B cell (primary cell): ENCODE measurements at regions not wholly inside any gene's neighbourhood (a gene's known extent, or its start where the extent isn't known, plus 50 kb on each side); places are given as distances from the start of the nearest gene placed in this dataset.

Experiments used
- ATAC-seq: fragments of 200-7000 bp; cut with Tn5 transposase; one replicate; pipeline ENCODE4 v1.10.0; 2021; ENCODE audit warnings: low read depth, mild to moderate bottlenecking, moderate number of reproducible peaks, moderate library complexity
- CTCF ChIA-PET: fragments of 350-600 bp; sonication (Branson Sonifier 250); formaldehyde crosslinking; loops from one replicate; lab custom pipeline; 2021; ENCODE audit warnings: antibody characterized with exemption, inconsistent platforms; lab: Charles Lee
- POLR2A ChIA-PET: fragments of 350-600 bp; sonication (Branson Sonifier 250); formaldehyde crosslinking; loops from one replicate; lab custom pipeline; 2021; ENCODE audit warnings: antibody characterized with exemption; lab: Charles Lee
- DNase-seq: peaks from one replicate; pipeline ENCODE4 v3.0.0; 2013
- H2AFZ ChIP-seq: 2 replicates; pipeline ENCODE4 v1.6.1; 2012; ENCODE audit warnings: mild to moderate bottlenecking, low read depth, low read length; ENCODE audit not compliant: insufficient read depth, poor library complexity, severe bottlenecking
- H3K27ac ChIP-seq, 2 donors: 1 replicate in 1 of 2; 2 replicates in 1 of 2; pipeline ENCODE4 v1.5.1; 2012 to 2013; ENCODE audit warnings: low read length in 2 of 2, mild to moderate bottlenecking in 2 of 2, moderate library complexity in 1 of 2
- H3K27me3 ChIP-seq, 4 experiments: fragments of 200-600 bp in 1 of 4; sonication (generic) in 1 of 4; replicated peaks in 1 of 4; 1 replicate in 2 of 4; 2 replicates in 2 of 4; pipeline versions ENCODE4 v1.6.1 to v1.7.0; 2013 to 2016; ENCODE audit warnings: low read length in 3 of 4, mild to moderate bottlenecking in 2 of 4, mixed read lengths in 1 of 4, moderate library complexity in 1 of 4; ENCODE audit not compliant: insufficient read depth in 4 of 4, control insufficient read depth in 3 of 4; ENCODE audit errors: control extremely low read depth in 1 of 4
- H3K36me3 ChIP-seq, 2 experiments: replicated peaks in 1 of 2; 1 replicate in 1 of 2; 2 replicates in 1 of 2; pipeline versions ENCODE4 v1.6.1 to v1.7.1; 2013; ENCODE audit warnings: low read length in 1 of 2; ENCODE audit not compliant: insufficient read depth in 2 of 2, control insufficient read depth in 1 of 2; ENCODE audit errors: control extremely low read depth in 1 of 2, extremely low read depth in 1 of 2
- H3K4me1 ChIP-seq, 2 donors: fragments of 200-600 bp in 1 of 2; sonication (generic) in 1 of 2; 1 replicate in 1 of 2; 2 replicates in 1 of 2; pipeline versions ENCODE4 v1.5.1 to v1.6.1; 2013 to 2017; ENCODE audit warnings: low read length in 2 of 2; ENCODE audit not compliant: control insufficient read depth in 2 of 2, insufficient read depth in 2 of 2
- H3K4me2 ChIP-seq: replicated peaks from 2 replicates; pipeline ENCODE3; 2012; ENCODE audit warnings: mild to moderate bottlenecking, low read depth, low read length; ENCODE audit not compliant: poor library complexity, severe bottlenecking
- H3K4me3 ChIP-seq, 5 experiments: fragments of 200-600 bp in 1 of 5; sonication (generic) in 1 of 5; 1 replicate in 3 of 5; 2 replicates in 2 of 5; pipeline versions ENCODE4 v1.5.1 to v1.7.0; 2011 to 2016; ENCODE audit warnings: low read length in 4 of 5, mild to moderate bottlenecking in 4 of 5, low read depth in 2 of 5, control low read depth in 1 of 5, moderate library complexity in 1 of 5; ENCODE audit not compliant: insufficient read depth in 1 of 5; ENCODE audit errors: control extremely low read depth in 1 of 5, extremely low read depth in 1 of 5
- H3K79me2 ChIP-seq: fragments of 200-600 bp; sonication (generic); one replicate; pipeline ENCODE4 v1.6.0; 2016; ENCODE audit warnings: low read length; ENCODE audit not compliant: control insufficient read depth, insufficient read depth
- H3K9ac ChIP-seq: fragments of 200-600 bp; sonication (generic); 2 replicates; pipeline ENCODE4 v1.6.1; 2017; ENCODE audit warnings: mild to moderate bottlenecking, low read length, moderate library complexity
- H3K9me3 ChIP-seq, 3 donors: one replicate each; pipeline versions ENCODE4 v1.6.1 to v1.7.1; 2013; ENCODE audit warnings: low read length in 2 of 3; ENCODE audit not compliant: control insufficient read depth in 2 of 3, insufficient read depth in 1 of 3; ENCODE audit errors: control extremely low read depth in 1 of 3
- H4K20me1 ChIP-seq: 2 replicates; pipeline ENCODE4 v1.6.0; 2012; ENCODE audit warnings: mild to moderate bottlenecking, low read length; ENCODE audit not compliant: insufficient read depth, control insufficient read depth, poor library complexity, severe bottlenecking
- H3K27ac Mint-ChIP-seq: one replicate; pipeline ENCODE4 v1.8.0; 2021; ENCODE audit warnings: mixed read lengths
- H3K27me3 Mint-ChIP-seq: one replicate; pipeline ENCODE4 v1.8.0; 2021; ENCODE audit warnings: mixed read lengths
- H3K4me1 Mint-ChIP-seq: one replicate; pipeline ENCODE4 v1.8.0; 2021; ENCODE audit warnings: mixed read lengths
- H3K4me3 Mint-ChIP-seq: one replicate; pipeline ENCODE4 v1.8.0; 2021; ENCODE audit warnings: mixed read lengths
- H3K9me3 Mint-ChIP-seq: one replicate; pipeline ENCODE4 v1.8.0; 2022; ENCODE audit warnings: mixed read lengths; ENCODE audit not compliant: insufficient read depth
- EZH2 ChIP-seq: IDR thresholded peaks from 2 replicates; pipeline ENCODE4 v1.6.1; 2012; ENCODE audit warnings: borderline replicate concordance, low read depth, mild to moderate bottlenecking, moderate library complexity, low read length; ENCODE audit not compliant: insufficient read depth, poor library complexity, severe bottlenecking
- WGBS: methylation state at CpG from one replicate; pipeline ENCODE4 v1.1.5; 2013; ENCODE audit warnings: missing lambda C conversion rate; ENCODE audit not compliant: insufficient coverage; 5-methylcytosine and 5-hydroxymethylcytosine counted together
- intact Hi-C: fragments of 100-400 bp; cut with micrococcal nuclease; formaldehyde crosslinking; loops from one replicate; pipeline ENCODE4 v1.10.0; 2022
- TF ChIP-seq, protein P1 (sequence below): fragments of 200-600 bp; IDR thresholded peaks from one replicate; pipeline ENCODE4 v1.8.0; 2022; ENCODE audit warnings: antibody characterized with exemption, mild to moderate bottlenecking

GRCh38 chr15:87631093-87631492 is 625.4 kb downstream of the NTRK3 start:
- H3K4me1 ChIP-seq: no peaks in the 10 kb centered on the region
- DNase-seq (no peak), ATAC-seq (no peak)
- no peaks in the 10 kb centered on the region for H3K79me2 ChIP-seq
- no peaks in the 10 kb centered on the region for H3K27me3 ChIP-seq
- POLR2A ChIA-PET: no interaction called here
- CTCF ChIA-PET: no interaction called here
- 88% methylated on average over 1 of the region's 1 CpG for WGBS
- Mint-ChIP-seq H3K4me1 (no peaks in the 10 kb centered on the region), H3K9me3 (peaks cover 3% of the 10 kb centered on the region), H3K27me3 (no peaks in the 10 kb centered on the region), H3K27ac (no peak overlapping the region), H3K4me3 (no peak overlapping the region)
- H4K20me1 ChIP-seq: no peaks in the 10 kb centered on the region
- no peak overlapping the region for H3K4me3 ChIP-seq
- intact Hi-C loops: no loop called here
- no peak overlapping the region for H3K27ac ChIP-seq
- TF ChIP-seq, protein P1, sequence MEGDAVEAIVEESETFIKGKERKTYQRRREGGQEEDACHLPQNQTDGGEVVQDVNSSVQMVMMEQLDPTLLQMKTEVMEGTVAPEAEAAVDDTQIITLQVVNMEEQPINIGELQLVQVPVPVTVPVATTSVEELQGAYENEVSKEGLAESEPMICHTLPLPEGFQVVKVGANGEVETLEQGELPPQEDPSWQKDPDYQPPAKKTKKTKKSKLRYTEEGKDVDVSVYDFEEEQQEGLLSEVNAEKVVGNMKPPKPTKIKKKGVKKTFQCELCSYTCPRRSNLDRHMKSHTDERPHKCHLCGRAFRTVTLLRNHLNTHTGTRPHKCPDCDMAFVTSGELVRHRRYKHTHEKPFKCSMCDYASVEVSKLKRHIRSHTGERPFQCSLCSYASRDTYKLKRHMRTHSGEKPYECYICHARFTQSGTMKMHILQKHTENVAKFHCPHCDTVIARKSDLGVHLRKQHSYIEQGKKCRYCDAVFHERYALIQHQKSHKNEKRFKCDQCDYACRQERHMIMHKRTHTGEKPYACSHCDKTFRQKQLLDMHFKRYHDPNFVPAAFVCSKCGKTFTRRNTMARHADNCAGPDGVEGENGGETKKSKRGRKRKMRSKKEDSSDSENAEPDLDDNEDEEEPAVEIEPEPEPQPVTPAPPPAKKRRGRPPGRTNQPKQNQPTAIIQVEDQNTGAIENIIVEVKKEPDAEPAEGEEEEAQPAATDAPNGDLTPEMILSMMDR: no peak
- TF ChIP-seq EZH2: no peak
- H3K9me3 ChIP-seq: no peaks in the 10 kb centered on the region
- no peak overlapping the region for H3K4me2 ChIP-seq
- H3K36me3 ChIP-seq: no peaks in the 10 kb centered on the region
- no peak overlapping the region for H2AFZ ChIP-seq
- H3K9ac ChIP-seq: no peak overlapping the region

DNA sequence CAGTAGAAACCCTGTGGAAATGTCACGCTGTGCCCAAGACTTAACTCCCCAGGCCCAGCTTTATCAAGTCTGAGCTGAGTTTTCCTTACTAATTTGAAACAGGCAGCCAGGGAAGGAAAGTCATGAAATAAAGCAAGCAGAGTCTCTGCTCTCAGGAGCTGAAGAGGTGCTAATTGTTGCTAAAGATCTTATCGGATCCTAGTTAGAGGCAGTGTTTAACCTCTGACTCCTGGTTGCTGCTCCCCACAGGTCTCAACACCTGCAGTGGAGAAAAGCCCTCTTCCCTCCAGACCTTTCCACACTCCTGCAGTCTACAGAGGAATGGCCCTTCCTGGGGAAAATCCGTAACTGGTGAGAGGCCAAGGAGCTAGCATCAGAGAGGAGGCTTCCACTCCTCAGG is 628.2 kb downstream of the NTRK3 start:
- Histone ChIP-seq H3K4me2 (no peak overlapping the region), H3K4me1 (no peaks in the 10 kb centered on the region), H3K79me2 (no peaks in the 10 kb centered on the region), H2AFZ (no peak overlapping the region), H3K9me3 (no peaks in the 10 kb centered on the region), H3K27ac (no peak overlapping the region), H3K4me3 (no peak overlapping the region), H3K36me3 (no peaks in the 10 kb centered on the region), H3K9ac (no peak overlapping the region), H3K27me3 (no peaks in the 10 kb centered on the region), H4K20me1 (no peaks in the 10 kb centered on the region)
- no peak for ATAC-seq
- TF ChIP-seq EZH2: no peak
- TF ChIP-seq, protein P1: no peak
- H3K27me3 Mint-ChIP-seq: no peaks in the 10 kb centered on the region
- no peaks in the 10 kb centered on the region for H3K4me1 Mint-ChIP-seq
- CTCF ChIA-PET: no interaction called here
- H3K9me3 Mint-ChIP-seq: no peaks in the 10 kb centered on the region
- POLR2A ChIA-PET: no interaction called here
- intact Hi-C loops: no loop called here
- H3K4me3 Mint-ChIP-seq: no peak overlapping the region
- no peak for DNase-seq
- H3K27ac Mint-ChIP-seq: no peak overlapping the region
- 87% methylated on average over 2 of the region's 3 CpGs for WGBS
